IMR-90 (cell line): ENCODE measurements at regions not wholly inside any gene's neighbourhood (a gene's known extent, or its start where the extent isn't known, plus 50 kb on each side); places are given as distances from the start of the nearest gene placed in this dataset.
A peak's percentile ranks its signal among the peaks of the same experiment; 100 is the strongest.

ENCODE experiments used
- ATAC-seq: fragments of 200-7000 bp; cut with Tn5 transposase; 2 replicates; pipeline ENCODE4 v1.9.1; 2020; ENCODE audit warnings: low read depth, mild to moderate bottlenecking, moderate library complexity
- BruUV-seq: library from RNA; stranded (reverse); fragments of 400-500 nt; replicated peaks from 2 replicates; lab custom pipeline; 2021; lab: Mats Ljungman, UMichigan
- CTCF ChIA-PET: fragments of 300-600 bp; formaldehyde crosslinking; extraction: SDS; loops from one replicate; lab custom pipeline; 2021; ENCODE audit warnings: antibody characterized with exemption; lab: Yijun Ruan, JAX
- POLR2A ChIA-PET: fragments of 300-600 bp; sonication (Branson Sonifier 250); formaldehyde crosslinking; loops from one replicate; lab custom pipeline; 2022; ENCODE audit warnings: antibody characterized with exemption; ENCODE audit not compliant: unreplicated experiment; lab: Charles Lee
- DNase-seq: peaks from one replicate; pipeline ENCODE4 v3.0.0; 2013
- H2AFZ ChIP-seq: replicated peaks from 2 replicates; pipeline ENCODE3; 2013; ENCODE audit warnings: low read length, mild to moderate bottlenecking; ENCODE audit not compliant: poor library complexity
- H2AK5ac ChIP-seq: 2 replicates; pipeline ENCODE4 v1.6.1; 2013; ENCODE audit warnings: low read depth, low read length, inconsistent platforms
- H2AK9ac ChIP-seq: replicated peaks from 2 replicates; pipeline ENCODE3; 2013; ENCODE audit warnings: mild to moderate bottlenecking, low read depth, low read length, moderate library complexity; ENCODE audit not compliant: poor library complexity
- H2BK120ac ChIP-seq: 2 replicates; pipeline ENCODE4 v1.6.1; 2013; ENCODE audit warnings: low read depth, low read length, inconsistent platforms
- H2BK15ac ChIP-seq: 3 replicates; pipeline ENCODE4 v1.6.1; 2013; ENCODE audit warnings: low read depth, low read length, inconsistent platforms
- H2BK20ac ChIP-seq: 2 replicates; pipeline ENCODE4 v1.6.1; 2013; ENCODE audit warnings: low read depth, mild to moderate bottlenecking, inconsistent platforms, low read length, moderate library complexity
- H2BK5ac ChIP-seq: 2 replicates; pipeline ENCODE4 v1.6.1; 2013; ENCODE audit warnings: mild to moderate bottlenecking, low read depth, low read length, inconsistent platforms; ENCODE audit not compliant: poor library complexity, severe bottlenecking
- H3K14ac ChIP-seq: replicated peaks from 2 replicates; pipeline ENCODE4 v1.6.1; 2013; ENCODE audit warnings: low read depth, low read length, inconsistent platforms
- H3K18ac ChIP-seq: 2 replicates; pipeline ENCODE4 v1.6.1; 2013; ENCODE audit warnings: low read depth, low read length, control low read depth
- H3K23ac ChIP-seq: 2 replicates; pipeline ENCODE4 v1.6.1; 2013; ENCODE audit warnings: low read depth, low read length, inconsistent platforms
- H3K27ac ChIP-seq: 2 replicates; pipeline ENCODE4 v1.5.1; 2013; ENCODE audit warnings: mild to moderate bottlenecking, control low read depth, low read length; ENCODE audit not compliant: insufficient read depth
- H3K27me3 ChIP-seq: 2 replicates; pipeline ENCODE4 v1.6.1; 2013; ENCODE audit warnings: low read length; ENCODE audit not compliant: control insufficient read depth, insufficient read depth
- H3K36me3 ChIP-seq: 2 replicates; pipeline ENCODE4 v1.6.1; 2013; ENCODE audit warnings: low read length, mixed read lengths; ENCODE audit not compliant: control insufficient read depth, insufficient read depth
- H3K4ac ChIP-seq: 2 replicates; pipeline ENCODE4 v1.6.1; 2013; ENCODE audit warnings: low read depth, low read length, inconsistent platforms
- H3K4me1 ChIP-seq: 2 replicates; pipeline ENCODE4 v1.6.1; 2013; ENCODE audit warnings: low read length, mixed read lengths; ENCODE audit not compliant: control insufficient read depth, insufficient read depth
- H3K4me2 ChIP-seq: 2 replicates; pipeline ENCODE4 v1.6.1; 2013; ENCODE audit warnings: low read depth, mild to moderate bottlenecking, control low read depth, low read length, moderate library complexity
- H3K4me3 ChIP-seq: 2 replicates; pipeline ENCODE4 v1.5.1; 2013; ENCODE audit warnings: low read depth, mild to moderate bottlenecking, control low read depth, low read length, moderate library complexity; ENCODE audit not compliant: insufficient read depth
- H3K56ac ChIP-seq: 2 replicates; pipeline ENCODE4 v1.6.1; 2013; ENCODE audit warnings: low read length, inconsistent platforms; ENCODE audit not compliant: insufficient read depth; ENCODE audit errors: extremely low read depth
- H3K79me1 ChIP-seq, 2 experiments: 2 replicates each; pipeline ENCODE4 v1.6.1; 2013; ENCODE audit warnings: low read length in 2 of 2, inconsistent platforms in 1 of 2, low read depth in 1 of 2
- H3K9ac ChIP-seq: 2 replicates; pipeline ENCODE4 v1.6.1; 2013; ENCODE audit warnings: low read depth, low read length, control low read depth
- H3K9me1 ChIP-seq: 2 replicates; pipeline ENCODE4 v1.6.1; 2013; ENCODE audit warnings: low read length, inconsistent platforms; ENCODE audit not compliant: insufficient read depth
- H3K9me3 ChIP-seq: 2 replicates; pipeline ENCODE4 v1.6.1; 2013; ENCODE audit warnings: low read length; ENCODE audit not compliant: control insufficient read depth, insufficient read depth
- H4K20me1 ChIP-seq: 2 replicates; pipeline ENCODE4 v1.6.1; 2013; ENCODE audit warnings: low read length, inconsistent platforms; ENCODE audit not compliant: insufficient read depth
- H4K5ac ChIP-seq: 2 replicates; pipeline ENCODE4 v1.6.1; 2013; ENCODE audit warnings: mild to moderate bottlenecking, low read depth, low read length, control low read depth
- H4K8ac ChIP-seq, 2 experiments: 2 replicates each; pipeline ENCODE4 v1.6.1; 2013; ENCODE audit warnings: low read depth in 2 of 2, low read length in 2 of 2, control low read depth in 1 of 2, inconsistent platforms in 1 of 2
- H4K91ac ChIP-seq: 2 replicates; pipeline ENCODE4 v1.6.1; 2013; ENCODE audit warnings: low read depth, low read length, inconsistent platforms; ENCODE audit not compliant: insufficient read depth
- BHLHE40 ChIP-seq: fragments of 150-350 bp; IDR thresholded peaks from 2 replicates; pipeline ENCODE4 v1.6.1; 2016; ENCODE audit warnings: mild to moderate bottlenecking, low read depth, low read length
- CEBPB ChIP-seq: IDR thresholded peaks from 2 replicates; pipeline ENCODE4 v1.6.1; 2012; ENCODE audit warnings: low read depth, low read length, improper control_type of control experiment
- CHD1 ChIP-seq: IDR thresholded peaks from 2 replicates; pipeline ENCODE4 v1.6.1; 2012; ENCODE audit warnings: low read depth, low read length, improper control_type of control experiment
- FOS ChIP-seq: fragments of 150-350 bp; IDR thresholded peaks from 2 replicates; pipeline ENCODE4 v1.6.1; 2016; ENCODE audit warnings: low read depth, low read length
- MAFK ChIP-seq: IDR thresholded peaks from 2 replicates; pipeline ENCODE4 v1.6.1; 2012; ENCODE audit warnings: low read depth, low read length, improper control_type of control experiment
- MAZ ChIP-seq: IDR thresholded peaks from 2 replicates; pipeline ENCODE4 v1.6.1; 2012; ENCODE audit warnings: low read depth, mild to moderate bottlenecking, low read length, improper control_type of control experiment, moderate library complexity, borderline replicate concordance
- MXI1 ChIP-seq: IDR thresholded peaks from 2 replicates; pipeline ENCODE4 v1.6.1; 2012; ENCODE audit warnings: low read depth, mild to moderate bottlenecking, low read length, moderate library complexity, borderline replicate concordance
- NFE2L2 ChIP-seq: fragments of 150-350 bp; IDR thresholded peaks from 2 replicates; pipeline ENCODE4 v1.6.1; 2016; ENCODE audit warnings: low read depth, mild to moderate bottlenecking, low read length
- POLR2A ChIP-seq: IDR thresholded peaks from 2 replicates; pipeline ENCODE4 v1.6.1; 2012; ENCODE audit warnings: mild to moderate bottlenecking, low read depth, low read length
- RAD21 ChIP-seq: IDR thresholded peaks from 2 replicates; pipeline ENCODE4 v1.6.1; 2012; ENCODE audit warnings: low read length, improper control_type of control experiment
- RCOR1 ChIP-seq: IDR thresholded peaks from 2 replicates; pipeline ENCODE4 v1.6.1; 2012; ENCODE audit warnings: mild to moderate bottlenecking, low read length, improper control_type of control experiment; ENCODE audit not compliant: insufficient replicate concordance
- RFX5 ChIP-seq: IDR thresholded peaks from 2 replicates; pipeline ENCODE4 v1.8.0; 2012; ENCODE audit warnings: low read depth, mild to moderate bottlenecking, low read length, moderate library complexity
- SMC3 ChIP-seq: fragments of 150-350 bp; IDR thresholded peaks from 2 replicates; pipeline ENCODE4 v1.6.1; 2016; ENCODE audit warnings: low read depth, mild to moderate bottlenecking, antibody characterized with exemption, low read length, moderate library complexity
- USF2 ChIP-seq: fragments of 150-350 bp; IDR thresholded peaks from 2 replicates; pipeline ENCODE4 v1.6.1; 2017; ENCODE audit warnings: mild to moderate bottlenecking, antibody characterized with exemption, low read length, low read depth
- WGBS, 2 experiments: methylation state at CpG; one replicate each; pipeline versions ENCODE4 v1.1.5 to v1.1.7; 2013; ENCODE audit warnings: missing lambda C conversion rate in 2 of 2; ENCODE audit not compliant: insufficient read length in 1 of 2; ENCODE audit errors: extremely low coverage in 2 of 2; 5-methylcytosine and 5-hydroxymethylcytosine counted together
- dilution Hi-C: fragments of 300-500 bp; cut with HindIII; formaldehyde crosslinking; loops from one replicate; pipeline ENCODE4 v1.14.3; 2018; ENCODE audit warnings: low sequenced_read_pairs; ENCODE audit not compliant: unreplicated experiment
- in situ Hi-C: fragments of 300-500 bp; cut with MboI; formaldehyde crosslinking; loops from 3 replicates; pipeline ENCODE4 v1.14.3; 2019; ENCODE audit warnings: low sequenced_read_pairs, inconsistent platforms, mixed read lengths
- intact Hi-C: fragments of 100-400 bp; cut with micrococcal nuclease; formaldehyde crosslinking; loops from 2 replicates; pipeline ENCODE4 v1.10.0; 2022
- TF ChIP-seq, protein P1 (sequence below): conservative IDR thresholded peaks from 2 replicates; pipeline ENCODE4 v1.5.1; 2012; ENCODE audit warnings: mild to moderate bottlenecking, low read depth, low read length, improper control_type of control experiment
- TF ChIP-seq, protein P2 (sequence below): fragments of 150-350 bp; IDR thresholded peaks from 2 replicates; pipeline ENCODE4 v1.6.1; 2016; ENCODE audit warnings: low read depth, mild to moderate bottlenecking, low read length, moderate library complexity, borderline replicate concordance

- H2AK5ac ChIP-seq, result 0 out of 2 replicates have a peak overlapping the region, but pooled peaks have one; percentile 4
- H3K79me1 ChIP-seq, result no peaks in the 10 kb centered on the region
- H3K27ac ChIP-seq, result no peak overlapping the region
- H2AFZ ChIP-seq, result no peak overlapping the region
- no peak overlapping the region for H2AK9ac ChIP-seq
- H3K9me3 ChIP-seq, result no peaks in the 10 kb centered on the region
- no peak overlapping the region for H3K56ac ChIP-seq
- no peaks in the 10 kb centered on the region for H3K9me1 ChIP-seq
- in situ Hi-C loops (no loop called here), dilution Hi-C loops (no loop called here), intact Hi-C loops (loop anchor here (5.0 kb wide), 4 partner anchors 222 to 572 kb away; partner anchors contain the start of gene PDE1A)
- 0 out of 4 replicates have a peak overlapping the region, but pooled peaks of 1 of the 2 experiments have one; percentile 61 for H4K8ac ChIP-seq
- H2BK120ac ChIP-seq, result no peak overlapping the region
- no peak overlapping the region for H3K9ac ChIP-seq
- H4K5ac ChIP-seq, result no peak overlapping the region
- no peak overlapping the region for H3K23ac ChIP-seq
- H3K27me3 ChIP-seq, result no peaks in the 10 kb centered on the region
- CTCF ChIA-PET, result interaction anchor here (0.5 to 2.2 kb wide), 26 partner anchors 10 to 870 kb away, joined by 3 to 15 read pairs (median 4); no protein-coding TSS in a partner anchor
- no peak overlapping the region for H2BK5ac ChIP-seq
- H3K4me1 ChIP-seq, result no peaks in the 10 kb centered on the region
- ATAC-seq (peak; percentile 86), DNase-seq (peak; percentile 46)
- POLR2A ChIA-PET, result no interaction called here
- no peak overlapping the region for H3K4ac ChIP-seq
- TF ChIP-seq MAZ (no peak), NFE2L2 (no peak), RAD21 (peak; percentile 78), RFX5 (no peak), POLR2A (no peak), MXI1 (no peak), CEBPB (no peak), SMC3 (peak; percentile 74), FOS (no peak), RCOR1 (no peak), MAFK (no peak), CHD1 (no peak), USF2 (no peak), BHLHE40 (no peak)
- TF ChIP-seq, protein P1, sequence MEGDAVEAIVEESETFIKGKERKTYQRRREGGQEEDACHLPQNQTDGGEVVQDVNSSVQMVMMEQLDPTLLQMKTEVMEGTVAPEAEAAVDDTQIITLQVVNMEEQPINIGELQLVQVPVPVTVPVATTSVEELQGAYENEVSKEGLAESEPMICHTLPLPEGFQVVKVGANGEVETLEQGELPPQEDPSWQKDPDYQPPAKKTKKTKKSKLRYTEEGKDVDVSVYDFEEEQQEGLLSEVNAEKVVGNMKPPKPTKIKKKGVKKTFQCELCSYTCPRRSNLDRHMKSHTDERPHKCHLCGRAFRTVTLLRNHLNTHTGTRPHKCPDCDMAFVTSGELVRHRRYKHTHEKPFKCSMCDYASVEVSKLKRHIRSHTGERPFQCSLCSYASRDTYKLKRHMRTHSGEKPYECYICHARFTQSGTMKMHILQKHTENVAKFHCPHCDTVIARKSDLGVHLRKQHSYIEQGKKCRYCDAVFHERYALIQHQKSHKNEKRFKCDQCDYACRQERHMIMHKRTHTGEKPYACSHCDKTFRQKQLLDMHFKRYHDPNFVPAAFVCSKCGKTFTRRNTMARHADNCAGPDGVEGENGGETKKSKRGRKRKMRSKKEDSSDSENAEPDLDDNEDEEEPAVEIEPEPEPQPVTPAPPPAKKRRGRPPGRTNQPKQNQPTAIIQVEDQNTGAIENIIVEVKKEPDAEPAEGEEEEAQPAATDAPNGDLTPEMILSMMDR, result peak; percentile 70
- TF ChIP-seq, protein P2, sequence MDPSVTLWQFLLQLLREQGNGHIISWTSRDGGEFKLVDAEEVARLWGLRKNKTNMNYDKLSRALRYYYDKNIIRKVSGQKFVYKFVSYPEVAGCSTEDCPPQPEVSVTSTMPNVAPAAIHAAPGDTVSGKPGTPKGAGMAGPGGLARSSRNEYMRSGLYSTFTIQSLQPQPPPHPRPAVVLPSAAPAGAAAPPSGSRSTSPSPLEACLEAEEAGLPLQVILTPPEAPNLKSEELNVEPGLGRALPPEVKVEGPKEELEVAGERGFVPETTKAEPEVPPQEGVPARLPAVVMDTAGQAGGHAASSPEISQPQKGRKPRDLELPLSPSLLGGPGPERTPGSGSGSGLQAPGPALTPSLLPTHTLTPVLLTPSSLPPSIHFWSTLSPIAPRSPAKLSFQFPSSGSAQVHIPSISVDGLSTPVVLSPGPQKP, result no peak
- peak overlapping the region; percentile 15; the same call in 1 of the 2 replicates for H2BK20ac ChIP-seq
- no peaks in the 10 kb centered on the region for H3K36me3 ChIP-seq
- no peak overlapping the region for H3K4me3 ChIP-seq
- no peak overlapping the region for H4K91ac ChIP-seq
- H4K20me1 ChIP-seq, result no peaks in the 10 kb centered on the region
- no peak overlapping the region for H3K4me2 ChIP-seq
- no peak overlapping the region for H2BK15ac ChIP-seq
- no peak overlapping the region for H3K14ac ChIP-seq
- BruUV-seq, result no TSS peak
- no peak overlapping the region for H3K18ac ChIP-seq
- WGBS, 2 experiments, result no CpG with 5 or more reads among the region's 6 CpGs
Observed at GRCh38 chr2:182649316-182649715, 66.7 kb upstream of the DNAJC10 start.
